ENCODE measurements at regions not wholly inside any gene's neighbourhood (a gene's known extent, or its start where the extent isn't known, plus 50 kb on each side); places are given as distances from the start of the nearest gene placed in this dataset.

DNA sequence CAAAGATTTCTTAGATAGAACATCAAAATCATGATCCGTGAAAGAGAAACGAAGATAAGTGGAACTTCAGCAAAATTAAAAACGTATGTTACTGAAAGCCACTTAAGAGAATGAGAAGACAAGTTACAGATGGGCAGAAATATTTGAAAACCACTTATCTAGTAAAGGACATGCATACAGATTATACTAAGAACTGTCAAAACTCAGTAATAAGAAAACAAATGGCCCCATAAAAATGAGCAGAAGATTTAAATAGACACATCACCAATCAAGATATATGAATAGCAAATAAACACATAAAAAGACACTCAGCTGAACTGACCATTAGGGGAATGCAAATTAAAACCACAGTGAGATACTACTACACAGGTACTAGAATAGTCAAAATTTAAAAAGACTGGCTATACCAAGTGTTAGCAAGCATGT, 343.7 kb downstream of the PTEN start:
- TF ChIP-seq, protein P1, sequence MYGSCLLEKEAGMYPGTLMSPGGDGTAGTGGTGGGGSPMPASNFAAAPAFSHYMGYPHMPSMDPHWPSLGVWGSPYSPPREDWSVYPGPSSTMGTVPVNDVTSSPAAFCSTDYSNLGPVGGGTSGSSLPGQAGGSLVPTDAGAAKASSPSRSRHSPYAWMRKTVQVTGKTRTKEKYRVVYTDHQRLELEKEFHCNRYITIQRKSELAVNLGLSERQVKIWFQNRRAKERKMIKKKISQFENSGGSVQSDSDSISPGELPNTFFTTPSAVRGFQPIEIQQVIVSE (CRISPR knock-in tag; IDR thresholded peaks at IDR 0.05; ENCODE audit: borderline replicate concordance), result no peak
- TF ChIP-seq, protein P2, sequence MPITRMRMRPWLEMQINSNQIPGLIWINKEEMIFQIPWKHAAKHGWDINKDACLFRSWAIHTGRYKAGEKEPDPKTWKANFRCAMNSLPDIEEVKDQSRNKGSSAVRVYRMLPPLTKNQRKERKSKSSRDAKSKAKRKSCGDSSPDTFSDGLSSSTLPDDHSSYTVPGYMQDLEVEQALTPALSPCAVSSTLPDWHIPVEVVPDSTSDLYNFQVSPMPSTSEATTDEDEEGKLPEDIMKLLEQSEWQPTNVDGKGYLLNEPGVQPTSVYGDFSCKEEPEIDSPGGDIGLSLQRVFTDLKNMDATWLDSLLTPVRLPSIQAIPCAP (CRISPR knock-in tag; IDR thresholded peaks at IDR 0.05), result no peak
- TF ChIP-seq ZNF416 (CRISPR knock-in tag; IDR thresholded peaks at IDR 0.05) (no peak), RORB (CRISPR knock-in tag; IDR thresholded peaks at IDR 0.05) (no peak), TCF7 (CRISPR knock-in tag; IDR thresholded peaks at IDR 0.05; ENCODE audit: low read depth) (no peak), ZNF219 (CRISPR knock-in tag; IDR thresholded peaks at IDR 0.05; ENCODE audit: borderline replicate concordance) (no peak), SP1 (CRISPR knock-in tag; conservative IDR thresholded peaks at IDR 0.05) (no peak), ZNF263 (CRISPR knock-in tag; IDR thresholded peaks at IDR 0.05; ENCODE audit: low read depth) (no peak)
- TF ChIP-seq, protein P3, sequence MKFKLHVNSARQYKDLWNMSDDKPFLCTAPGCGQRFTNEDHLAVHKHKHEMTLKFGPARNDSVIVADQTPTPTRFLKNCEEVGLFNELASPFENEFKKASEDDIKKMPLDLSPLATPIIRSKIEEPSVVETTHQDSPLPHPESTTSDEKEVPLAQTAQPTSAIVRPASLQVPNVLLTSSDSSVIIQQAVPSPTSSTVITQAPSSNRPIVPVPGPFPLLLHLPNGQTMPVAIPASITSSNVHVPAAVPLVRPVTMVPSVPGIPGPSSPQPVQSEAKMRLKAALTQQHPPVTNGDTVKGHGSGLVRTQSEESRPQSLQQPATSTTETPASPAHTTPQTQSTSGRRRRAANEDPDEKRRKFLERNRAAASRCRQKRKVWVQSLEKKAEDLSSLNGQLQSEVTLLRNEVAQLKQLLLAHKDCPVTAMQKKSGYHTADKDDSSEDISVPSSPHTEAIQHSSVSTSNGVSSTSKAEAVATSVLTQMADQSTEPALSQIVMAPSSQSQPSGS (CRISPR knock-in tag; IDR thresholded peaks at IDR 0.05; ENCODE audit: borderline replicate concordance, low read depth), result no peak
- TF ChIP-seq, protein P4, sequence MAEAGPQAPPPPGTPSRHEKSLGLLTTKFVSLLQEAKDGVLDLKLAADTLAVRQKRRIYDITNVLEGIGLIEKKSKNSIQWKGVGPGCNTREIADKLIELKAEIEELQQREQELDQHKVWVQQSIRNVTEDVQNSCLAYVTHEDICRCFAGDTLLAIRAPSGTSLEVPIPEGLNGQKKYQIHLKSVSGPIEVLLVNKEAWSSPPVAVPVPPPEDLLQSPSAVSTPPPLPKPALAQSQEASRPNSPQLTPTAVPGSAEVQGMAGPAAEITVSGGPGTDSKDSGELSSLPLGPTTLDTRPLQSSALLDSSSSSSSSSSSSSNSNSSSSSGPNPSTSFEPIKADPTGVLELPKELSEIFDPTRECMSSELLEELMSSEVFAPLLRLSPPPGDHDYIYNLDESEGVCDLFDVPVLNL (CRISPR knock-in tag; IDR thresholded peaks at IDR 0.05; ENCODE audit: borderline replicate concordance, low read depth), result no peak
- TF ChIP-seq, protein P5, sequence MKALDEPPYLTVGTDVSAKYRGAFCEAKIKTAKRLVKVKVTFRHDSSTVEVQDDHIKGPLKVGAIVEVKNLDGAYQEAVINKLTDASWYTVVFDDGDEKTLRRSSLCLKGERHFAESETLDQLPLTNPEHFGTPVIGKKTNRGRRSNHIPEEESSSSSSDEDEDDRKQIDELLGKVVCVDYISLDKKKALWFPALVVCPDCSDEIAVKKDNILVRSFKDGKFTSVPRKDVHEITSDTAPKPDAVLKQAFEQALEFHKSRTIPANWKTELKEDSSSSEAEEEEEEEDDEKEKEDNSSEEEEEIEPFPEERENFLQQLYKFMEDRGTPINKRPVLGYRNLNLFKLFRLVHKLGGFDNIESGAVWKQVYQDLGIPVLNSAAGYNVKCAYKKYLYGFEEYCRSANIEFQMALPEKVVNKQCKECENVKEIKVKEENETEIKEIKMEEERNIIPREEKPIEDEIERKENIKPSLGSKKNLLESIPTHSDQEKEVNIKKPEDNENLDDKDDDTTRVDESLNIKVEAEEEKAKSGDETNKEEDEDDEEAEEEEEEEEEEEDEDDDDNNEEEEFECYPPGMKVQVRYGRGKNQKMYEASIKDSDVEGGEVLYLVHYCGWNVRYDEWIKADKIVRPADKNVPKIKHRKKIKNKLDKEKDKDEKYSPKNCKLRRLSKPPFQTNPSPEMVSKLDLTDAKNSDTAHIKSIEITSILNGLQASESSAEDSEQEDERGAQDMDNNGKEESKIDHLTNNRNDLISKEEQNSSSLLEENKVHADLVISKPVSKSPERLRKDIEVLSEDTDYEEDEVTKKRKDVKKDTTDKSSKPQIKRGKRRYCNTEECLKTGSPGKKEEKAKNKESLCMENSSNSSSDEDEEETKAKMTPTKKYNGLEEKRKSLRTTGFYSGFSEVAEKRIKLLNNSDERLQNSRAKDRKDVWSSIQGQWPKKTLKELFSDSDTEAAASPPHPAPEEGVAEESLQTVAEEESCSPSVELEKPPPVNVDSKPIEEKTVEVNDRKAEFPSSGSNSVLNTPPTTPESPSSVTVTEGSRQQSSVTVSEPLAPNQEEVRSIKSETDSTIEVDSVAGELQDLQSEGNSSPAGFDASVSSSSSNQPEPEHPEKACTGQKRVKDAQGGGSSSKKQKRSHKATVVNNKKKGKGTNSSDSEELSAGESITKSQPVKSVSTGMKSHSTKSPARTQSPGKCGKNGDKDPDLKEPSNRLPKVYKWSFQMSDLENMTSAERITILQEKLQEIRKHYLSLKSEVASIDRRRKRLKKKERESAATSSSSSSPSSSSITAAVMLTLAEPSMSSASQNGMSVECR (CRISPR knock-in tag; IDR thresholded peaks at IDR 0.05; ENCODE audit: borderline replicate concordance), result no peak
- DNase-seq (ENCODE audit: low spot score), result no peak
- Mint-ChIP-seq H3K36me3 (no peaks in the 10 kb centered on the region), H3K27ac (no peak overlapping the region), H3K9me3 (no peaks in the 10 kb centered on the region), H3K27me3 (ENCODE audit: low read depth) (no peaks in the 10 kb centered on the region), H3K4me1 (peaks cover 8% of the 10 kb centered on the region; the same call in 1 of the 2 replicates), H3K4me3 (no peak overlapping the region)
- CTCF ChIA-PET, result no interaction called here
- POLR2A ChIA-PET, result no interaction called here
- ATAC-seq, result no peak

DNA sequence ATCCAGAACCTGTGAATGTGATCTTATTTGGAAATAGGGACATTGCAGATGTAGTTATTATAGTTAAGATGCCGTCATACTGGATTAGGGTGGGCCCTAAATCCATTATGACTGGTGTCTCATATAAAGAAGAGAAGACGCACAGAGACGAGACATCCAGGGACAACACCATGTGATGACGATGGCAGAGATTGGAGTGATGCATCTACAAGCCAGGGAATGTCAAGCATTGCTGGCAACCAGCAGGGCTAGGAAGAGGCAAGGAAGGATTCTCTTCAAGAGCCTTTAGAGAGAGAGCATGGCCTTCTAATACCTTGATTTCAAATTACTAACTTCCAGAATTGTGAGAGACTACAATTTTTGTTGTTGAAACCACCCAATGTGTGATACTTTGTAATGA, 345.8 kb downstream of the PTEN start:
- ATAC-seq (no peak), DNase-seq (ENCODE audit: low spot score) (no peak)
- CTCF ChIA-PET, result interaction anchor here (0.5 kb wide), 1 partner anchor 178 kb away, joined by 4 read pairs; no protein-coding TSS in a partner anchor
- Mint-ChIP-seq H3K27me3 (ENCODE audit: low read depth) (no peaks in the 10 kb centered on the region), H3K9me3 (no peaks in the 10 kb centered on the region), H3K4me1 (peaks cover 8% of the 10 kb centered on the region; the same call in 1 of the 2 replicates), H3K4me3 (no peak overlapping the region), H3K36me3 (no peaks in the 10 kb centered on the region), H3K27ac (no peak overlapping the region)
- POLR2A ChIA-PET, result no interaction called here
- no peak for TF ChIP-seq NFE2L1 (CRISPR knock-in tag; IDR thresholded peaks at IDR 0.05)
- TF ChIP-seq, protein P6, sequence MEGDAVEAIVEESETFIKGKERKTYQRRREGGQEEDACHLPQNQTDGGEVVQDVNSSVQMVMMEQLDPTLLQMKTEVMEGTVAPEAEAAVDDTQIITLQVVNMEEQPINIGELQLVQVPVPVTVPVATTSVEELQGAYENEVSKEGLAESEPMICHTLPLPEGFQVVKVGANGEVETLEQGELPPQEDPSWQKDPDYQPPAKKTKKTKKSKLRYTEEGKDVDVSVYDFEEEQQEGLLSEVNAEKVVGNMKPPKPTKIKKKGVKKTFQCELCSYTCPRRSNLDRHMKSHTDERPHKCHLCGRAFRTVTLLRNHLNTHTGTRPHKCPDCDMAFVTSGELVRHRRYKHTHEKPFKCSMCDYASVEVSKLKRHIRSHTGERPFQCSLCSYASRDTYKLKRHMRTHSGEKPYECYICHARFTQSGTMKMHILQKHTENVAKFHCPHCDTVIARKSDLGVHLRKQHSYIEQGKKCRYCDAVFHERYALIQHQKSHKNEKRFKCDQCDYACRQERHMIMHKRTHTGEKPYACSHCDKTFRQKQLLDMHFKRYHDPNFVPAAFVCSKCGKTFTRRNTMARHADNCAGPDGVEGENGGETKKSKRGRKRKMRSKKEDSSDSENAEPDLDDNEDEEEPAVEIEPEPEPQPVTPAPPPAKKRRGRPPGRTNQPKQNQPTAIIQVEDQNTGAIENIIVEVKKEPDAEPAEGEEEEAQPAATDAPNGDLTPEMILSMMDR (IDR thresholded peaks at IDR 0.05), result no peak
- TF ChIP-seq, protein P7, sequence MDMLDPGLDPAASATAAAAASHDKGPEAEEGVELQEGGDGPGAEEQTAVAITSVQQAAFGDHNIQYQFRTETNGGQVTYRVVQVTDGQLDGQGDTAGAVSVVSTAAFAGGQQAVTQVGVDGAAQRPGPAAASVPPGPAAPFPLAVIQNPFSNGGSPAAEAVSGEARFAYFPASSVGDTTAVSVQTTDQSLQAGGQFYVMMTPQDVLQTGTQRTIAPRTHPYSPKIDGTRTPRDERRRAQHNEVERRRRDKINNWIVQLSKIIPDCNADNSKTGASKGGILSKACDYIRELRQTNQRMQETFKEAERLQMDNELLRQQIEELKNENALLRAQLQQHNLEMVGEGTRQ (CRISPR knock-in tag; IDR thresholded peaks at IDR 0.05), result no peak
- no peak for TF ChIP-seq IRF2 (CRISPR knock-in tag; IDR thresholded peaks at IDR 0.05; ENCODE audit: borderline replicate concordance, low read depth)
